RWPE2 (cell line): ENCODE measurements at regions not wholly inside any gene's neighbourhood (a gene's known extent, or its start where the extent isn't known, plus 50 kb on each side); places are given as distances from the start of the nearest gene placed in this dataset.

Experiments used
- ATAC-seq: fragments of 200-7000 bp; cut with Tn5 transposase; 3 replicates; pipeline ENCODE4 v1.9.1; 2021; ENCODE audit warnings: low read depth
- DNase-seq: peaks from one replicate; pipeline ENCODE4 v3.0.0-alpha.2; 2020; ENCODE audit warnings: low spot score
- H3K27ac ChIP-seq: fragments of 450-650 bp; 2 replicates; pipeline ENCODE4 v1.5.1; 2017; ENCODE audit warnings: mild to moderate bottlenecking; ENCODE audit not compliant: poor library complexity, severe bottlenecking
- H3K27me3 ChIP-seq: fragments of 250-450 bp; sonication (Bioruptor Pico); 2 replicates; pipeline ENCODE4 v1.5.1; 2021; ENCODE audit warnings: mild to moderate bottlenecking, moderate library complexity; ENCODE audit not compliant: insufficient read depth, poor library complexity, severe bottlenecking
- H3K36me3 ChIP-seq: fragments of 250-450 bp; sonication (Bioruptor Pico); 2 replicates; pipeline ENCODE4 v1.5.1; 2020; ENCODE audit warnings: low read depth, mild to moderate bottlenecking, moderate library complexity
- H3K4me1 ChIP-seq: fragments of 250-450 bp; sonication (Bioruptor Pico); 2 replicates; pipeline ENCODE4 v1.5.1; 2021; ENCODE audit warnings: mild to moderate bottlenecking, moderate library complexity; ENCODE audit not compliant: insufficient read depth, poor library complexity, severe bottlenecking
- H3K4me3 ChIP-seq: fragments of 250-450 bp; sonication (Bioruptor Pico); 2 replicates; pipeline ENCODE4 v1.5.1; 2021; ENCODE audit warnings: mild to moderate bottlenecking, moderate library complexity; ENCODE audit not compliant: severe bottlenecking
- H3K9me3 ChIP-seq: fragments of 250-450 bp; sonication (Bioruptor Pico); 2 replicates; pipeline ENCODE4 v1.5.1; 2021; ENCODE audit warnings: mild to moderate bottlenecking, moderate library complexity; ENCODE audit not compliant: severe bottlenecking
- CTCF ChIP-seq: fragments of 450-650 bp; IDR thresholded peaks from one replicate; pipeline ENCODE4 v1.5.1; 2017; ENCODE audit warnings: mild to moderate bottlenecking, moderate library complexity; ENCODE audit not compliant: poor library complexity, severe bottlenecking

GRCh38 chr11:109734566-109734965, 312.6 kb downstream of the C11orf87 start:
- Histone ChIP-seq H3K9me3 (no peaks in the 10 kb centered on the region), H3K27me3 (no peaks in the 10 kb centered on the region), H3K4me3 (no peak overlapping the region), H3K27ac (no peak overlapping the region), H3K36me3 (no peaks in the 10 kb centered on the region), H3K4me1 (no peaks in the 10 kb centered on the region)
- DNase-seq = no peak
- ATAC-seq = no peak
- TF ChIP-seq CTCF = no peak

- H3K4me1 ChIP-seq = no peaks in the 10 kb centered on the region
- no peaks in the 10 kb centered on the region for H3K27me3 ChIP-seq
- H3K9me3 ChIP-seq = no peaks in the 10 kb centered on the region
- ATAC-seq = no peak
- H3K36me3 ChIP-seq = no peaks in the 10 kb centered on the region
- DNase-seq = no peak
- TF ChIP-seq CTCF = no peak
- H3K27ac ChIP-seq = no peak overlapping the region
- H3K4me3 ChIP-seq = no peak overlapping the region
These were observed 313.1 kb downstream of the C11orf87 start for GRCh38 chr11:109735128-109735527.

GRCh38 chr11:109739379-109739778, 317.4 kb downstream of the C11orf87 start:
- Histone ChIP-seq H3K4me1 (no peaks in the 10 kb centered on the region), H3K4me3 (no peak overlapping the region), H3K27me3 (no peaks in the 10 kb centered on the region), H3K27ac (no peak overlapping the region), H3K36me3 (no peaks in the 10 kb centered on the region), H3K9me3 (no peaks in the 10 kb centered on the region)
- no peak for ATAC-seq
- no peak for TF ChIP-seq CTCF
- DNase-seq = no peak

- DNase-seq (no peak), ATAC-seq (no peak)
- Histone ChIP-seq H3K27me3 (no peaks in the 10 kb centered on the region), H3K9me3 (no peaks in the 10 kb centered on the region), H3K36me3 (no peaks in the 10 kb centered on the region), H3K27ac (no peak overlapping the region), H3K4me1 (no peaks in the 10 kb centered on the region), H3K4me3 (no peak overlapping the region)
- TF ChIP-seq CTCF = no peak
These were observed 324.1 kb downstream of the C11orf87 start for GRCh38 chr11:109745996-109746625.

GRCh38 chr11:109747839-109748238, 325.8 kb downstream of the C11orf87 start:
- no peaks in the 10 kb centered on the region for H3K4me1 ChIP-seq
- DNase-seq (no peak), ATAC-seq (no peak)

More at GRCh38 chr11:109747839-109748238, 325.8 kb downstream of the C11orf87 start:
- Histone ChIP-seq H3K9me3 (no peaks in the 10 kb centered on the region), H3K36me3 (no peaks in the 10 kb centered on the region), H3K27ac (no peak overlapping the region), H3K4me3 (no peak overlapping the region), H3K27me3 (no peaks in the 10 kb centered on the region)
- no peak for TF ChIP-seq CTCF
